ENCODE measurements at regions not wholly inside any gene's neighbourhood (a gene's known extent, or its start where the extent isn't known, plus 50 kb on each side); places are given as distances from the start of the nearest gene placed in this dataset.

GRCh38 chr15:77822631-77823230, 190.0 kb upstream of the LINGO1 start:
- no peaks in the 10 kb centered on the region for H3K36me3 ChIP-seq (ENCODE audit: control insufficient read depth in 3 of 3, insufficient read depth in 2 of 3, low read depth in 1 of 3, low read length in 3 of 3)
- no peak overlapping the region for H3K27ac ChIP-seq (ENCODE audit: low read depth in 1 of 3, low read length in 2 of 3)
- peaks cover 23 to 34% (median 30%) of the 10 kb centered on the region in 3 donors for H3K27me3 ChIP-seq (ENCODE audit: control insufficient read depth in 3 of 3, insufficient read depth in 3 of 3, low read length in 3 of 3)
- H3K9me3 ChIP-seq (ENCODE audit: control insufficient read depth in 2 of 2, insufficient read depth in 1 of 2, low read depth in 1 of 2, low read length in 1 of 2), result no peaks in the 10 kb centered on the region
- DNase-seq, result no peak
- FAIRE-seq, result no peak
- WGBS, 3 donors, result 48 to 64% (median 48%) methylated on average over 7 of the region's 7 CpGs
- H3K4me3 ChIP-seq (ENCODE audit: low read depth in 1 of 3, low read length in 3 of 3), result no peak overlapping the region
- peaks cover 0 to 36% (median 0%) of the 10 kb centered on the region in 3 donors for H3K4me1 ChIP-seq (ENCODE audit: control insufficient read depth in 3 of 3, insufficient read depth in 2 of 3, low read depth in 1 of 3, low read length in 2 of 3)

GRCh38 chr15:77821959-77822256, 189.2 kb upstream of the LINGO1 start:
- Histone ChIP-seq H3K36me3 (ENCODE audit: control insufficient read depth in 3 of 3, insufficient read depth in 2 of 3, low read depth in 1 of 3, low read length in 3 of 3) (no peaks in the 10 kb centered on the region), H3K27me3 (ENCODE audit: control insufficient read depth in 3 of 3, insufficient read depth in 3 of 3, low read length in 3 of 3) (peaks cover 26 to 43% (median 30%) of the 10 kb centered on the region in 3 donors), H3K27ac (ENCODE audit: low read depth in 1 of 3, low read length in 2 of 3) (no peak overlapping the region), H3K4me1 (ENCODE audit: control insufficient read depth in 3 of 3, insufficient read depth in 2 of 3, low read depth in 1 of 3, low read length in 2 of 3) (peaks cover 0 to 36% (median 0%) of the 10 kb centered on the region in 3 donors), H3K9me3 (ENCODE audit: control insufficient read depth in 2 of 2, insufficient read depth in 1 of 2, low read depth in 1 of 2, low read length in 1 of 2) (no peaks in the 10 kb centered on the region), H3K4me3 (ENCODE audit: low read depth in 1 of 3, low read length in 3 of 3) (no peak overlapping the region)
- FAIRE-seq (no peak), DNase-seq (no peak)
- WGBS, 3 donors, result 86 to 93% (median 89%) methylated on average over 2 of the region's 2 CpGs

GRCh38 chr15:77821188-77821958, 188.7 kb upstream of the LINGO1 start:
- DNase-seq (peak; percentile 42 to 73), FAIRE-seq (no peak)
- H3K4me1 ChIP-seq (ENCODE audit: control insufficient read depth in 3 of 3, insufficient read depth in 2 of 3, low read depth in 1 of 3, low read length in 2 of 3), result peaks cover 0 to 33% (median 0%) of the 10 kb centered on the region in 3 donors
- H3K4me3 ChIP-seq (ENCODE audit: low read depth in 1 of 3, low read length in 3 of 3), result no peak overlapping the region
- no peaks in the 10 kb centered on the region for H3K9me3 ChIP-seq (ENCODE audit: control insufficient read depth in 2 of 2, insufficient read depth in 1 of 2, low read depth in 1 of 2, low read length in 1 of 2)
- peaks cover 26 to 47% (median 30%) of the 10 kb centered on the region in 3 donors for H3K27me3 ChIP-seq (ENCODE audit: control insufficient read depth in 3 of 3, insufficient read depth in 3 of 3, low read length in 3 of 3)
- no peaks in the 10 kb centered on the region for H3K36me3 ChIP-seq (ENCODE audit: control insufficient read depth in 3 of 3, insufficient read depth in 2 of 3, low read depth in 1 of 3, low read length in 3 of 3)
- H3K27ac ChIP-seq (ENCODE audit: low read depth in 1 of 3, low read length in 2 of 3), result peak overlapping the region in 1 of 3 donors; percentile 33
- WGBS, 3 donors, result 34 to 42% (median 38%) methylated on average over 12 of the region's 12 CpGs

- peak overlapping the region in 1 of 3 donors; percentile 33 for H3K27ac ChIP-seq (ENCODE audit: low read depth in 1 of 3, low read length in 2 of 3)
- DNase-seq (peak in 1 of 2 donors; percentile 74), FAIRE-seq (no peak)
- H3K4me3 ChIP-seq (ENCODE audit: low read depth in 1 of 3, low read length in 3 of 3), result peak overlapping the region in 2 of 3 donors; percentile 40 to 42
- peaks cover 0 to 21% (median 0%) of the 10 kb centered on the region in 3 donors for H3K4me1 ChIP-seq (ENCODE audit: control insufficient read depth in 3 of 3, insufficient read depth in 2 of 3, low read depth in 1 of 3, low read length in 2 of 3)
- H3K36me3 ChIP-seq (ENCODE audit: control insufficient read depth in 3 of 3, insufficient read depth in 2 of 3, low read depth in 1 of 3, low read length in 3 of 3), result no peaks in the 10 kb centered on the region
- 2% methylated on average over 55 to 89 of the region's 89 CpGs for WGBS, 3 donors
- H3K27me3 ChIP-seq (ENCODE audit: control insufficient read depth in 3 of 3, insufficient read depth in 3 of 3, low read length in 3 of 3), result peaks cover 26 to 58% (median 30%) of the 10 kb centered on the region in 3 donors
- H3K9me3 ChIP-seq (ENCODE audit: control insufficient read depth in 2 of 2, insufficient read depth in 1 of 2, low read depth in 1 of 2, low read length in 1 of 2), result no peaks in the 10 kb centered on the region
Observed at GRCh38 chr15:77819851-77820728, 187.4 kb upstream of the LINGO1 start.

- WGBS, 3 donors, result 0 to 1% (median 0%) methylated on average over 29 to 120 of the region's 120 CpGs
Observed at GRCh38 chr15:77819048-77819850, 186.5 kb upstream of the LINGO1 start.

GRCh38 chr15:77818484-77819047, 185.9 kb upstream of the LINGO1 start:
- H3K9me3 ChIP-seq (ENCODE audit: control insufficient read depth in 2 of 2, insufficient read depth in 1 of 2, low read depth in 1 of 2, low read length in 1 of 2), result no peaks in the 10 kb centered on the region
- DNase-seq (no peak), FAIRE-seq (no peak)
- H3K27ac ChIP-seq (ENCODE audit: low read depth in 1 of 3, low read length in 2 of 3), result no peak overlapping the region
- peaks cover 26 to 62% (median 30%) of the 10 kb centered on the region in 3 donors for H3K27me3 ChIP-seq (ENCODE audit: control insufficient read depth in 3 of 3, insufficient read depth in 3 of 3, low read length in 3 of 3)
- H3K4me3 ChIP-seq (ENCODE audit: low read depth in 1 of 3, low read length in 3 of 3), result peak overlapping the region in 1 of 3 donors; percentile 15
- no peaks in the 10 kb centered on the region for H3K36me3 ChIP-seq (ENCODE audit: control insufficient read depth in 3 of 3, insufficient read depth in 2 of 3, low read depth in 1 of 3, low read length in 3 of 3)
- 7 to 9% (median 8%) methylated on average over 25 to 50 of the region's 50 CpGs for WGBS, 3 donors
- peaks cover 0 to 8% (median 0%) of the 10 kb centered on the region in 3 donors for H3K4me1 ChIP-seq (ENCODE audit: control insufficient read depth in 3 of 3, insufficient read depth in 2 of 3, low read depth in 1 of 3, low read length in 2 of 3)

More at GRCh38 chr15:77819048-77819850, 186.5 kb upstream of the LINGO1 start:
- FAIRE-seq (no peak), DNase-seq (peak in 1 of 2 donors; percentile 58)
- H3K36me3 ChIP-seq (ENCODE audit: control insufficient read depth in 3 of 3, insufficient read depth in 2 of 3, low read depth in 1 of 3, low read length in 3 of 3), result no peaks in the 10 kb centered on the region
- peaks cover 0 to 15% (median 0%) of the 10 kb centered on the region in 3 donors for H3K4me1 ChIP-seq (ENCODE audit: control insufficient read depth in 3 of 3, insufficient read depth in 2 of 3, low read depth in 1 of 3, low read length in 2 of 3)
- peak overlapping the region in 2 of 3 donors; percentile 40 to 42 for H3K4me3 ChIP-seq (ENCODE audit: low read depth in 1 of 3, low read length in 3 of 3)
- no peak overlapping the region for H3K27ac ChIP-seq (ENCODE audit: low read depth in 1 of 3, low read length in 2 of 3)
- peaks cover 26 to 62% (median 30%) of the 10 kb centered on the region in 3 donors for H3K27me3 ChIP-seq (ENCODE audit: control insufficient read depth in 3 of 3, insufficient read depth in 3 of 3, low read length in 3 of 3)
- no peaks in the 10 kb centered on the region for H3K9me3 ChIP-seq (ENCODE audit: control insufficient read depth in 2 of 2, insufficient read depth in 1 of 2, low read depth in 1 of 2, low read length in 1 of 2)

GRCh38 chr15:77817434-77817833, 184.7 kb upstream of the LINGO1 start:
- no peaks in the 10 kb centered on the region for H3K9me3 ChIP-seq (ENCODE audit: control insufficient read depth in 2 of 2, insufficient read depth in 1 of 2, low read depth in 1 of 2, low read length in 1 of 2)
- 73 to 83% (median 74%) methylated on average over 9 of the region's 9 CpGs for WGBS, 3 donors
- H3K36me3 ChIP-seq (ENCODE audit: control insufficient read depth in 3 of 3, insufficient read depth in 2 of 3, low read depth in 1 of 3, low read length in 3 of 3), result no peaks in the 10 kb centered on the region
- FAIRE-seq (no peak), DNase-seq (no peak)
- no peak overlapping the region for H3K27ac ChIP-seq (ENCODE audit: low read depth in 1 of 3, low read length in 2 of 3)
- no peak overlapping the region for H3K4me3 ChIP-seq (ENCODE audit: low read depth in 1 of 3, low read length in 3 of 3)
- H3K27me3 ChIP-seq (ENCODE audit: control insufficient read depth in 3 of 3, insufficient read depth in 3 of 3, low read length in 3 of 3), result peaks cover 26 to 59% (median 30%) of the 10 kb centered on the region in 3 donors
- H3K4me1 ChIP-seq (ENCODE audit: control insufficient read depth in 3 of 3, insufficient read depth in 2 of 3, low read depth in 1 of 3, low read length in 2 of 3), result peaks cover 0 to 2% (median 0%) of the 10 kb centered on the region in 3 donors
